ENCODE measurements at regions not wholly inside any gene's neighbourhood (a gene's known extent, or its start where the extent isn't known, plus 50 kb on each side); places are given as distances from the start of the nearest gene placed in this dataset.
A peak's percentile ranks its signal among the peaks of the same experiment; 100 is the strongest.

GRCh38 chr3:148372206-148372875 is 325.4 kb upstream of the AGTR1 start:
- no peak for DNase-seq (ENCODE audit: low read depth, low spot score)

GRCh38 chr3:148373961-148374360 is 323.7 kb upstream of the AGTR1 start:
- no peak for DNase-seq (ENCODE audit: low read depth, low spot score)

- peak; percentile 44 for DNase-seq (ENCODE audit: low read depth, low spot score)
Measured at GRCh38 chr3:148379763-148380382, 317.8 kb upstream of the AGTR1 start.

GRCh38 chr3:148381051-148381450 is 316.7 kb upstream of the AGTR1 start:
- no peak for DNase-seq (ENCODE audit: low read depth, low spot score)

GRCh38 chr3:148389916-148390315 is 307.8 kb upstream of the AGTR1 start:
- DNase-seq (ENCODE audit: low read depth, low spot score), result no peak

GRCh38 chr3:148395821-148396220 is 301.9 kb upstream of the AGTR1 start:
- DNase-seq (ENCODE audit: low read depth, low spot score), result no peak

- no peak for DNase-seq (ENCODE audit: low read depth, low spot score)
Measured at GRCh38 chr3:148400754-148401153, 296.9 kb upstream of the AGTR1 start.

- no peak for DNase-seq (ENCODE audit: low read depth, low spot score)
Measured at GRCh38 chr3:148408667-148409066, 289.0 kb upstream of the AGTR1 start.

- DNase-seq (ENCODE audit: low read depth, low spot score), result no peak
Measured at GRCh38 chr3:148420242-148420641, 277.5 kb upstream of the AGTR1 start.

- no peak for DNase-seq (ENCODE audit: low read depth, low spot score)
Measured at GRCh38 chr3:148428862-148429605, 268.7 kb upstream of the AGTR1 start.

- DNase-seq (ENCODE audit: low read depth, low spot score), result no peak
Measured at GRCh38 chr3:148433665-148434064, 264.0 kb upstream of the AGTR1 start.

GRCh38 chr3:148435534-148435933 is 262.2 kb upstream of the AGTR1 start:
- DNase-seq (ENCODE audit: low read depth, low spot score), result no peak

GRCh38 chr3:148439254-148439822 is 258.4 kb upstream of the AGTR1 start:
- DNase-seq (ENCODE audit: low read depth, low spot score), result no peak

GRCh38 chr3:148441191-148441590 is 256.5 kb upstream of the AGTR1 start:
- DNase-seq (ENCODE audit: low read depth, low spot score), result no peak

- DNase-seq (ENCODE audit: low read depth, low spot score), result no peak
Measured at GRCh38 chr3:148450819-148451218, 246.9 kb upstream of the AGTR1 start.

- no peak for DNase-seq (ENCODE audit: low read depth, low spot score)
Measured at GRCh38 chr3:148451969-148452368, 245.7 kb upstream of the AGTR1 start.

GRCh38 chr3:148453781-148454191 is 243.9 kb upstream of the AGTR1 start:
- no peak for DNase-seq (ENCODE audit: low read depth, low spot score)

- DNase-seq (ENCODE audit: low read depth, low spot score), result no peak
Measured at GRCh38 chr3:148455098-148455497, 242.6 kb upstream of the AGTR1 start.

GRCh38 chr3:148457886-148458285 is 239.8 kb upstream of the AGTR1 start:
- no peak for DNase-seq (ENCODE audit: low read depth, low spot score)

- no peak for DNase-seq (ENCODE audit: low read depth, low spot score)
Measured at GRCh38 chr3:148459931-148460513, 237.7 kb upstream of the AGTR1 start.

- DNase-seq (ENCODE audit: low read depth, low spot score), result no peak
Measured at GRCh38 chr3:148460686-148461085, 237.0 kb upstream of the AGTR1 start.

- DNase-seq (ENCODE audit: low read depth, low spot score), result no peak
Measured at GRCh38 chr3:148464246-148464645, 233.5 kb upstream of the AGTR1 start.

Data from ELF-1 (cell line).